Activated naive CD8-positive, alpha-beta T cell treated with anti-CD3 and anti-CD28 coated beads for 36 hours (primary cell): ENCODE measurements at regions not wholly inside any gene's neighbourhood (a gene's known extent, or its start where the extent isn't known, plus 50 kb on each side); places are given as distances from the start of the nearest gene placed in this dataset.
A peak's percentile ranks its signal among the peaks of the same experiment; 100 is the strongest.
"Not testable (repeated sequence)": the region's sequence is repeated elsewhere in the genome, so short reads cannot be mapped to it uniquely, and the experiment has no call there.

Experiments
- DNase-seq: peaks from one replicate; pipeline ENCODE4 v3.0.0; 2021
- H3K27ac Mint-ChIP-seq: one replicate; pipeline ENCODE4 v1.8.0; 2022; ENCODE audit warnings: mild to moderate bottlenecking, moderate library complexity, mixed read lengths
- H3K27me3 Mint-ChIP-seq: one replicate; pipeline ENCODE4 v1.8.0; 2022; ENCODE audit warnings: mild to moderate bottlenecking, mixed read lengths
- H3K36me3 Mint-ChIP-seq: one replicate; pipeline ENCODE4 v1.8.0; 2021; ENCODE audit warnings: mild to moderate bottlenecking, mixed read lengths
- H3K4me1 Mint-ChIP-seq: one replicate; pipeline ENCODE4 v1.8.0; 2021; ENCODE audit warnings: mixed read lengths
- H3K4me3 Mint-ChIP-seq: one replicate; pipeline ENCODE4 v1.8.0; 2022; ENCODE audit warnings: mild to moderate bottlenecking, moderate library complexity, mixed read lengths
- H3K9me3 Mint-ChIP-seq: one replicate; pipeline ENCODE4 v1.8.0; 2022; ENCODE audit warnings: mixed read lengths

DNA sequence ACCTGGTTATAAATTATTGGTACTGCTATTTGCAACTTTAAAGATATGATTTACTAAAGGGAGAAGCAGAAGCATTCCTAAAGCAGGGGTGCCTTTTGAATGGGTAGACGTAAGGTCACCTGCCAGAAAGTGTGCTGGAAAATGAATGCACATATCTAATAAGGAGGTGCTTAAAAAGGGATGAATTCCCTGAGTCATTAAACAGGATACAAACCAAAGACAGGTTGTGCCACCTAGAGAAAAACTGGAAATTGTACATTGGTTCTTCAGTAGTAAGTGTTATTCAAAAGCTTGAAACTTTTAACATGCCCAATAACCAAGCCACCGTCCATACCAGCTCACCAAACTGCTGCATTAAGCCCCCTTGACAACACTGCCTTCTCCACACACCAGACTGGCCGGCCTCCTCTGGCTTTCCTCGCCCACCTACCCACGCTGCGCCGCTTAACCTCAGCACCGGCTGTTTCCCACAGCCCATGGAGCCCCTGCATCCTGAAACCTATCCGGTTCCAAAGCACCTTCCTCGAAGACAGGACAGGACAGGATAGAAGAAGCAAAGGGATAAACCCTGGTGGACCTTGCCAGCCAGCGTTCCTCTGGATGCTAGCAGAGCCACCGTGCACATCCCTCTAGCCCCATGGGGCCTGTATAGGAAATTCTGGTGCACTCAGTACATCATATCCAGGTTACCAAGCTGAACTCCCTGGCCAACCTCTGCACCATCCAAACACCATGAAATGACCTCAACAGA lies 201.5 kb upstream of the CAND1 start:
- Mint-ChIP-seq H3K4me1 (peaks cover 18% of the 10 kb centered on the region), H3K27ac (peak overlapping the region; percentile 61), H3K9me3 (no peaks in the 10 kb centered on the region), H3K27me3 (peaks cover 52% of the 10 kb centered on the region), H3K36me3 (no peaks in the 10 kb centered on the region), H3K4me3 (peak overlapping the region; percentile 85)
- no peak for DNase-seq

DNA sequence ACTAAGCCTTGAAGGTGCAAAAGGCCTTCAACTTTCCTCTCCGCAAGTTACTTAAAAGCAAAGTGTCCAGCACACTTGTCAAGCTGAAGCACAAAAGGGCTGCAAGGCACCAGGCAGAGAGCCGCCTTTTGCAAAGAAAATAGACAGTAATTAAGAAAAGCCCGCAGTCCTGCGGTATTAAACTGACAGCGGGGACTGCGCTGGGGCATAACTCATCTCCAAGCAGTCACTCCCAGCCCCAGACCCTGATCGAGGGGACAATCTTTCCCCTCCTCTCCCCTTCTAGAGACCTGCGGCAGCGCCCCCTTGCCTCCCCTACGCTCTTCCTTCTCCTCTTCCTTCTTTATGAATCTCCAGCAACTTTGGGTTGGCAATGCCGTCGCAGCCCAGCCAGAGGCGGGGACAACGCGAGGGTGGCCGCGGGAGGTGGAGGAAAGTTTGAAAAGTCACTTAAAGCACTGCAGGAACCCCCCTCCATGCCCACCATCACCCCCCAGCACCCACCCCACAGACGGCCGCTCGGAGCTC lies 200.9 kb upstream of the CAND1 start:
- H3K36me3 Mint-ChIP-seq: no peaks in the 10 kb centered on the region
- peaks cover 47% of the 10 kb centered on the region for H3K27me3 Mint-ChIP-seq
- H3K9me3 Mint-ChIP-seq: no peaks in the 10 kb centered on the region
- H3K4me1 Mint-ChIP-seq: peaks cover 21% of the 10 kb centered on the region
- DNase-seq: peak; percentile 21
- peak overlapping the region; percentile 85 for H3K4me3 Mint-ChIP-seq
- peak overlapping the region; percentile 61 for H3K27ac Mint-ChIP-seq

DNA sequence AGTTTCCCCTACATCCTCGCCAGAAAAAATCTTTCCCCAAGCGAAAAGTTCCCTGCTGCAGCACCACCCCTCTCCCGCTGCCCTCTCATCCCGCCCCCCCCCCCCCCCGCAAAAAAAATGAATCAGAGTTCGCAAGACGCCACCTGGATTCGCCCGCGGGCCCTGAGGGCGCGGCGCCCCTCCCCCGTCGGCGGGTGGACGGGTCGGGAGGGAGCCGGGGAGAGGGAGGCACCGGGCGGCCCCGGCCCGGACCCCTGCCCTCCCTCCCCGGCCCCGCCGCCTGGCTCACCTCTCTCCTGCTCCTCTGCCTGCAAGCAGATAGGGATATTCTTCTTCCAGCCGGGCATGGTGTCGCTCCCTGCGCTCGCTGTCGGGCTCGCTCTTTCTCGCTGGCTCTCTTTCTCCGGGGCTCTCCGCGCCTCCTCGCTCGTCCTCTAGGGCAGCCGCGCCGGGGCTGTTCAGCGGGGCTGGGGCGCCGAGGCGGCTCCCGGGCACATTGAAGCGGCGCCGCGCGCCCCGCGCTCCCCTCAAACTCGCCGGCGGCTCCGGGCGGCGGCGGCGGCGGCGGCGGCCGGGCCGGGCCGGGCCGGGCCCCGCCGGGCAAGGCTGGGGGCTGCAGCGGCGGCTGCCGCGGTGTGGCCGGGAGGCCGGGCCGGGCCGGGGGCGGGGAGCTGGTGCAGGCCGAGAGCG lies 200.3 kb upstream of the CAND1 start:
- no peaks in the 10 kb centered on the region for H3K36me3 Mint-ChIP-seq
- H3K27me3 Mint-ChIP-seq: peaks cover 46% of the 10 kb centered on the region
- peaks cover 22% of the 10 kb centered on the region for H3K4me1 Mint-ChIP-seq
- H3K9me3 Mint-ChIP-seq: no peaks in the 10 kb centered on the region
- peak; percentile 66 for DNase-seq
- peak overlapping the region; percentile 93 for H3K4me3 Mint-ChIP-seq
- peak overlapping the region; percentile 76 for H3K27ac Mint-ChIP-seq

DNA sequence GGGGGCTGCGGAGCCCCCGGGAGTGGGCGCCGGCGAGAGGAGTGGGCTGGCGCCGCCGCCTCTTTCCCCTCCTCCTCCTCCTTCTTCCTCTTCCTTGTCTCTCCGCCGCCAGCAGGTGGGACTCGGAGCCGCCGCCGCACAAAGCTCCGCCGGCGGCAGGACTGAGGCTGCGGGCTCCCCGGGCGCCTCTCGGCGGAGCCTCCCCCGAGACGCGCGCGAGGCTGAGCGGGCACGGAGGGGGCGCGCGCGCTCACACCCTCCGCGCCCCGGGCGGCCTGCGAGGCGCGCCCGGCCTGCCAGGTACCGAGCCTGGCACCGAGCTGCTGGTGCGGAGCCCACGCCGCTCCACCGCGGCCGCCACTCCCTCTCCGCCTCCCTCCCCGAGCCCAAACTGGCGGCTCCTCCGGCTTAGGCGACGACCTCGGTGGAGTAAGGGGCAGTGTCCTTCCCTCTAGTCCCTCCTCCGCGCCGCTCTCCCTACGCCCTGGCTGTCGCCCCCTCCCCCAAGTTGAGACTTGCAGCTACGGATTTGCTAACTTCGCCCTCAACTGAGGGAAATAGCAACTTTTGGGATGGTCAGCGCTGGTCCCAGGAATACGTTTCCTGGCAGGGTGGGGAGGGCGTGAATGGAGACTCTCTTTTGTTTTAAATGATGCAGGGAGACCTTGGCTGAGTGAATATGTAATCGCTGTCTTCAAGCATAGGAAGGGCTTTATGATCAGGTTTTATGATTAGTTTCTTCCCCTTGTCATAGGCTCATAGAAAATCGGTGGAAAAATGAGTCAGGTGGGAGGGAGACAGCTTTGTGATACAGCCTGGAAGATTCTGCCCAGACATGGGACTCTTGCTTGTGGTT lies 199.5 kb upstream of the CAND1 start:
- no peaks in the 10 kb centered on the region for H3K9me3 Mint-ChIP-seq
- no peaks in the 10 kb centered on the region for H3K36me3 Mint-ChIP-seq
- H3K27ac Mint-ChIP-seq: peak overlapping the region; percentile 69
- H3K27me3 Mint-ChIP-seq: peaks cover 40% of the 10 kb centered on the region
- peak overlapping the region; percentile 81 for H3K4me3 Mint-ChIP-seq
- peak; percentile 66 for DNase-seq
- peaks cover 22% of the 10 kb centered on the region for H3K4me1 Mint-ChIP-seq

DNA sequence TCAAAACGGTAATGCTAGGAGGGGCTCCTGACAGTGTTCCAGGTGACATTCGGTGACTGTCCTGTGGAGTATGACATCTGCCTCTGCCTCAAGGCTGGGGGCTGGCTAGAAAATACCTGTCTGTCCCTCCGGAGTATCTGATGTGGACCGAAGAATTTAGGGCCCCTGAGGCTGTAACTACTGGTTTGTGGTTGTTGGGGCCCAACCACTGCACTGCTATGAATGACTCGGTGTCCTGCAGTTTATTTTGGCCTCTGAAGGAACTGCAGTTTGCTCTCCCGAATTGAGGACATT lies 198.9 kb upstream of the CAND1 start:
- no peaks in the 10 kb centered on the region for H3K9me3 Mint-ChIP-seq
- peaks cover 40% of the 10 kb centered on the region for H3K27me3 Mint-ChIP-seq
- peaks cover 22% of the 10 kb centered on the region for H3K4me1 Mint-ChIP-seq
- peak overlapping the region; percentile 69 for H3K27ac Mint-ChIP-seq
- H3K36me3 Mint-ChIP-seq: no peaks in the 10 kb centered on the region
- H3K4me3 Mint-ChIP-seq: peak overlapping the region; percentile 81
- peak; percentile 11 for DNase-seq

DNA sequence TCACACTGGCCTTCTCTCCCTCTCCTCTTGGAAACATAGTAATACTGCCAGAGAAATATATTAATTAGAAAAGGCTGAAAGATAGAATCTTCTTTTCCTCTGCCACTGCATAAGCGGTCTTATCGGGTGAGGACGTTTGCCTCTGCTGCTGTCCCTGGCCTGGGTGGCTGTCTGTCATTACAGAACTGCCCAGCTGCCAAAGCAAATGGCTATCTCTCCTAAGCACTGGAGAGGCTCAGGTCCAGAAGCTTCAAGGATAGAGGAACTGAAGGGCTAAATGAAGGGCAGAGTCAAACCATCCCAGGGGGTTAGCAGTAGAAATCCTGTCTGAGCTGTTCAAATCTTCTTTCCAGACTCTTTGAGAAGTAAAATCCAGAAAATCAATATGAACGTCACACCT lies 198.6 kb upstream of the CAND1 start:
- Mint-ChIP-seq H3K27me3 (peaks cover 38% of the 10 kb centered on the region), H3K36me3 (no peaks in the 10 kb centered on the region), H3K4me1 (peaks cover 22% of the 10 kb centered on the region), H3K9me3 (no peaks in the 10 kb centered on the region), H3K27ac (no peak overlapping the region), H3K4me3 (no peak overlapping the region)
- no peak for DNase-seq

DNA sequence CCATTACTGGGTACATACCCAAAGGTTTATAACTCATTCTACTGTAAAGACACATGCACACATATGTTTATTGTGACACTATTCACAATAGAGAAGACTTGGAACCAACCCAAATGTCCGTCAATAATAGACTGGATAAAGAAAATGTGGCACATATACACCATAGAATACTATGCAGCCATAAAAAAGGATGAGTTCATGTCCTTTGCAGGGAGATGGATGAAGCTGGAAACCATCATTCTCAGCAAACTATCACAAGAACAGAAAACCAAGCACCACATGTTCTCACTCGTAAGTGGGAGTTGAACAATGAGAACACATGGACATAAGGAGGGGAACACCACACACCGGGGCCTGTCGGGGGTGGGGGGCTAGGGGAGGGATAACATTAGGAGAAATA lies 196.9 kb upstream of the CAND1 start:
- not testable (repeated sequence) for H3K9me3 Mint-ChIP-seq, DNase-seq, H3K4me3 Mint-ChIP-seq, H3K36me3 Mint-ChIP-seq, H3K27ac Mint-ChIP-seq
- Mint-ChIP-seq H3K4me1 (peaks cover 25% of the 10 kb centered on the region), H3K27me3 (peaks cover 26% of the 10 kb centered on the region)

DNA sequence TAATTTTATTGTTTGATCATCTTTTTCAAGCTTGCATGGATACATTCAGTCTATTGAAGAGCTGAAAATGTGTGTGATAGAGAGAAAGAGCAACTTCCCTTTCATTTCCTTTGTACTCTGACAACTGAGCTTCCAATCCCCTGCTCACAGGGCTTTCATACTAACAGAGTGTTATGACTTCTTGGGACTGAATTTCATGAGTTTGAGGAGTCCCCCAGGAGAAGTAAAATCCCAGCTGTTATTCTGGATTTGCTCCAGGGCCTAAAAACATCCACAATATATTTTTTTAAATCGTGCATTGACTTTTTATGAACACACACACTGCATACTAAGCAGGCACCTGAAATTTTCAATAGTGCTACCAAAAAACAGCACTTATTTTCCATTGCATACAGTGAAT lies 195.8 kb upstream of the CAND1 start:
- H3K27me3 Mint-ChIP-seq: peaks cover 16% of the 10 kb centered on the region
- H3K36me3 Mint-ChIP-seq: no peaks in the 10 kb centered on the region
- H3K4me1 Mint-ChIP-seq: peaks cover 23% of the 10 kb centered on the region
- H3K9me3 Mint-ChIP-seq: no peaks in the 10 kb centered on the region
- no peak overlapping the region for H3K27ac Mint-ChIP-seq
- DNase-seq: no peak
- no peak overlapping the region for H3K4me3 Mint-ChIP-seq

DNA sequence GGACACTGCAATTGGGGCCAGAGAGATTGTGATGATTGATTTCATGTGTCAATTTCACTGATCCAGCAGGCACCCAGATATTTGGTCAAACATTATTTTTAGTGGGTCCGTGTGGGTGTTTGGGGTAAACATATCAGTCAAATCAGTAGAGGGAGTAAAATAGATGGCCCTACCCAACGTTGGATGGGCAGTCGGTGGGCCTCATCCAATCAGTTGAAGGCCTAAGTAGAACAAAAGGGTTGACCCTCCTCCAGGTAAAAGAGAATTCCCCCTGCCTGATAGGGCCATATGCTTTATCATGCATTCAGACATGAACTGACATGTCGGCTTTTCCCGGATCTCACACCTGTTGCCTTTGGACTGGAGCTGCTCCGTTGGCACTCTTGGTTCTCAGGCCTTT lies 195.1 kb upstream of the CAND1 start:
- peaks cover 13% of the 10 kb centered on the region for H3K27me3 Mint-ChIP-seq
- H3K9me3 Mint-ChIP-seq: no peaks in the 10 kb centered on the region
- no peak overlapping the region for H3K4me3 Mint-ChIP-seq
- peaks cover 28% of the 10 kb centered on the region for H3K4me1 Mint-ChIP-seq
- no peak overlapping the region for H3K27ac Mint-ChIP-seq
- no peaks in the 10 kb centered on the region for H3K36me3 Mint-ChIP-seq
- no peak for DNase-seq

DNA sequence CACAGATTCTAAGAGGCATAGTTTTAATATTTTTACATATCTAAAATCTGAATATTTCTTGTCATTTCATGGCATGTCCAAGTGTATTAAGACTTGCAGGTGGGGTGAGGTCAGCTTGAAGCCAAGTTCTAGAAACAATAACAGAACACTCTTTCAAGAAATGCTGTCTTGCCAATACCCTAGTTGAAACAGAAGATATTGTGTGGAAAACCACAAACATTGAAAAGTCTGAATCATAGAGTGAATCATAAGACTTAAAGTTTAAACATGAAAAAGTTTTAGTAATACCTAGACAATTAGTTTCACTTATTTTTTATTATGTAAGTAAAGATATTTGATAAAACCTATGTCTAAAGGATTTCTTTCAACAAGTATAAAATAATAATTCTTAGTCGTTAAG lies 191.5 kb upstream of the CAND1 start:
- no peaks in the 10 kb centered on the region for H3K36me3 Mint-ChIP-seq
- H3K4me3 Mint-ChIP-seq: no peak overlapping the region
- H3K27ac Mint-ChIP-seq: no peak overlapping the region
- no peak for DNase-seq
- no peaks in the 10 kb centered on the region for H3K27me3 Mint-ChIP-seq
- peaks cover 36% of the 10 kb centered on the region for H3K4me1 Mint-ChIP-seq
- no peaks in the 10 kb centered on the region for H3K9me3 Mint-ChIP-seq

DNA sequence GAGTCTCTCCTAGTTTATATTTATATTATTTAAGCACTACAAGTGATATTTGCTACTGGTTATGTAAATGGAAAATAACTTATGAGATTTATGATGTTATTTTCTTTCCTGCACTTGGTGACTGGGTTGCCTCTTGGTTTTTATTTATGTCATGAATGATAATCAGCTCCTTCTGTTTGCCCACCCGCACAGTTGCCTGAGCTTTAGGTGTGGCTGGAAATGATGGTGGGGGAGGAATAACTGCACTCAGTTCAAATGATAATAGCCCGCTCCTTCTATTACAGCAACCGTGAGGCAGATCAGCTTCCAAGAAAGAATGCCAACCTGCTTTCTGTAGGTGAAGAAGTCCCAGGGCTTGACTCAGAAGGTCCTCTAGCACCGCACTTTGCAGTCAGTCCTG lies 190.2 kb upstream of the CAND1 start:
- Mint-ChIP-seq H3K27ac (no peak overlapping the region), H3K36me3 (no peaks in the 10 kb centered on the region), H3K4me3 (no peak overlapping the region), H3K9me3 (no peaks in the 10 kb centered on the region), H3K4me1 (peaks cover 32% of the 10 kb centered on the region), H3K27me3 (peaks cover 6% of the 10 kb centered on the region)
- no peak for DNase-seq

DNA sequence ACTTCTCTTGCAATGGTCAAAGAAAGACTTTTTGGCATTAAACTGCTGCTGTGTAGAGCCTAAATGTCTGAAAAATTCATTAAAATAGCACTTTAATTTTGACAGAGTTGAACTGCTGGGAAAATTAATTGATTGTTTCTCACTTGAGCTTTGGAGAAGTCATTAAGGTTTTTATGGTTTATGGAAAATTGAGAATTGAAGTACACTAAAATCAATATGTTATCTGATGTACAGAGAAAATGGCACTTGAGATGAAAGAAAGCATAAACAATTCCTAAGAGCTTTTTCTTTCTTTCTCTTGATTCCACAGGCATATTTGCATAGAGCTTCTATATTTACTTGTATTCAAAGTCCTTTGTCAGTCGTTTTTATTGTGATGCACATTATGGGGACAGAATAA lies 188.5 kb upstream of the CAND1 start:
- peaks cover 32% of the 10 kb centered on the region for H3K4me1 Mint-ChIP-seq
- H3K27me3 Mint-ChIP-seq: peaks cover 14% of the 10 kb centered on the region
- H3K9me3 Mint-ChIP-seq: no peaks in the 10 kb centered on the region
- no peak for DNase-seq
- no peak overlapping the region for H3K27ac Mint-ChIP-seq
- no peaks in the 10 kb centered on the region for H3K36me3 Mint-ChIP-seq
- no peak overlapping the region for H3K4me3 Mint-ChIP-seq

DNA sequence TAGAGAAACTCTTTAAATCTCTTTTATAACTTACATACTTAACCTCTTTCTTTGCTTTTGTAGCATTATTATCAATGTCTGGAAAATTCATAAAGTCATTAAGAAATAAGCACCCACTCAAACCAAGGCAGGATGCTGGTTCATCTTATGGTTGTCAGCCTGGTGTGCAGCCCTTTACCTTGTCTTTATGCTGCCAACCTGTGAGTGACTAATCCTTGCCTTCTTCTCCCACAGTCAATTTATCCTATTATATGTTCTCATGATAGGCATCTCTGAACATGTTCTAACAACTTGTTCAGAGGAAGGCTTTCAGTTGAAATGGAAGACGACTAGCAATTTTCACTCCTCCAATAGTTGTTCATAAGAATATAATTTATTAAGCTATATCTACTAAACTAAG lies 186.9 kb upstream of the CAND1 start:
- DNase-seq: no peak
- peaks cover 19% of the 10 kb centered on the region for H3K27me3 Mint-ChIP-seq

DNA sequence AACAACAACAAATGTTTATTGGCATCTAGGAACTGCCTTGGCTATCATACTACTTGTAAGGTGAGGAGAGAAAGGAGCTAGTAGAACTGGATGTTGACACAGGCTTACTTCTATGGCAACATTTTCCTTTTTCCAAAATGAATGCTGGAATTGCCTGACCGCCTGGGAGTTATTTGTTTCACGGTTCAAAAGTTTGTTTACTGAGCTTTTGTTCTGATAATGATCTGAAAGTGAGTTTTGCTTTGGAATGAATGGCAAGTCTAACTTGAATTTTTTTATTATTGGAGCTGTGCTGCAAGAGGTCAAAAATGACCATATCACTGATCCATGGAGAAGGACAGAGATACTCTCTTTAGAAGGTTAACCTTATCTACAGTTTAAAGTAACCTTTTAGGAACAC lies 183.5 kb upstream of the CAND1 start:
- Mint-ChIP-seq H3K9me3 (no peaks in the 10 kb centered on the region), H3K36me3 (no peaks in the 10 kb centered on the region), H3K27ac (no peak overlapping the region), H3K4me1 (peaks cover 4% of the 10 kb centered on the region), H3K27me3 (peaks cover 19% of the 10 kb centered on the region), H3K4me3 (no peak overlapping the region)
- DNase-seq: no peak

More for the DNA sequence above, 186.9 kb upstream of the CAND1 start:
- no peak overlapping the region for H3K27ac Mint-ChIP-seq
- peaks cover 28% of the 10 kb centered on the region for H3K4me1 Mint-ChIP-seq
- H3K36me3 Mint-ChIP-seq: no peaks in the 10 kb centered on the region
- H3K9me3 Mint-ChIP-seq: no peaks in the 10 kb centered on the region
- H3K4me3 Mint-ChIP-seq: no peak overlapping the region

DNA sequence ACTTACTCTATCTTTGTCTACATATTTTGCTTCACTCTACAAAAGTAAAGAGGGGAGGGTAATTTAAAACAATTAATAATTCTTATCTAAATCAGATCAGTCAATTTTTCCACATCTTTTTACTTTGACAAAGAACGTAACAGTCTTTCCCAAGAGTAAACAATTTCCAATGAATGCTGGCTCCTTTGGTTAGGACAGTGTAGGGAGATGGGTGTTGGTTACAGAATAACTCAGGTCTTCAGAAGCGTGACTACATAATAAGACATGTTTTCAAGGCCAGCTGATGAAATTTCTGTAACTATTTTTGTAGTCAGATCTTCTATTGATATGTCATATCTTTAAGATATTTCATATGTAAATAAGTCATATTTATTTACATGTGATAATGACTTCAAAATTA lies 183.0 kb upstream of the CAND1 start:
- Mint-ChIP-seq H3K27me3 (peaks cover 23% of the 10 kb centered on the region), H3K4me1 (peaks cover 4% of the 10 kb centered on the region), H3K36me3 (no peaks in the 10 kb centered on the region), H3K4me3 (no peak overlapping the region), H3K9me3 (no peaks in the 10 kb centered on the region), H3K27ac (no peak overlapping the region)
- DNase-seq: no peak
